Stimulated activated CD8-positive, alpha-beta memory T cell treated with anti-CD3 and anti-CD28 coated beads, Interleukin-7, amount 100 ng/mL, for 4 hours (primary cell): ENCODE measurements at regions not wholly inside any gene's neighbourhood (a gene's known extent, or its start where the extent isn't known, plus 50 kb on each side); places are given as distances from the start of the nearest gene placed in this dataset.
"Not testable (repeated sequence)": the region's sequence is repeated elsewhere in the genome, so short reads cannot be mapped to it uniquely, and the experiment has no call there.

Source experiments
- DNase-seq, 2 donors: peaks; one replicate each; pipeline ENCODE4 v3.0.0-alpha.2; 2020; ENCODE audit warnings: low read depth in 2 of 2

GRCh38 chr15:46098006-46098405 is 463.2 kb downstream of the SQOR start:
- DNase-seq = not testable (repeated sequence)

- no peak for DNase-seq
Observed at GRCh38 chr15:46110755-46111154, 475.9 kb downstream of the SQOR start.

GRCh38 chr15:46111730-46112129 is 476.9 kb downstream of the SQOR start:
- no peak for DNase-seq

- DNase-seq = no peak
Observed at GRCh38 chr15:46117071-46117470, 482.2 kb downstream of the SQOR start.

- no peak for DNase-seq
Observed at GRCh38 chr15:46120713-46121112, 485.9 kb downstream of the SQOR start.

- no peak for DNase-seq
Observed at GRCh38 chr15:46121441-46121840, 486.6 kb downstream of the SQOR start.

GRCh38 chr15:46126581-46126980 is 491.8 kb downstream of the SQOR start:
- no peak for DNase-seq

- no peak for DNase-seq
Observed at GRCh38 chr15:46127361-46127874, 492.6 kb downstream of the SQOR start.

- no peak for DNase-seq
Observed at GRCh38 chr15:46129145-46129544, 494.3 kb downstream of the SQOR start.

- DNase-seq = no peak
Observed at GRCh38 chr15:46131876-46132275, 497.0 kb downstream of the SQOR start.

- DNase-seq = no peak
Observed at GRCh38 chr15:46137443-46137842, 502.6 kb downstream of the SQOR start.

GRCh38 chr15:46146002-46146401 is 511.2 kb downstream of the SQOR start:
- no peak for DNase-seq

GRCh38 chr15:46146915-46147314 is 512.1 kb downstream of the SQOR start:
- DNase-seq = no peak

- DNase-seq = no peak
Observed at GRCh38 chr15:46151786-46152185, 517.0 kb downstream of the SQOR start.

GRCh38 chr15:46166750-46167149 is 531.9 kb downstream of the SQOR start:
- DNase-seq = no peak

GRCh38 chr15:46170326-46170725 is 535.5 kb downstream of the SQOR start:
- DNase-seq = no peak

GRCh38 chr15:46174122-46174521 is 539.3 kb downstream of the SQOR start:
- DNase-seq = no peak

GRCh38 chr15:46177219-46177618 is 542.4 kb downstream of the SQOR start:
- DNase-seq = no peak

- no peak for DNase-seq
Observed at GRCh38 chr15:46178138-46178537, 543.3 kb downstream of the SQOR start.

- no peak for DNase-seq
Observed at GRCh38 chr15:46207341-46207740, 572.5 kb downstream of the SQOR start.

GRCh38 chr15:46213551-46213950 is 578.7 kb downstream of the SQOR start:
- no peak for DNase-seq

GRCh38 chr15:46222826-46223225 is 588.0 kb downstream of the SQOR start:
- DNase-seq = no peak

GRCh38 chr15:46229263-46229662 is 594.4 kb downstream of the SQOR start:
- DNase-seq = no peak

- DNase-seq = no peak
Observed at GRCh38 chr15:46231786-46232185, 597.0 kb downstream of the SQOR start.

GRCh38 chr15:46232471-46232870 is 597.6 kb downstream of the SQOR start:
- DNase-seq = no peak
